HG02798 (cell line): ENCODE measurements at regions not wholly inside any gene's neighbourhood (a gene's known extent, or its start where the extent isn't known, plus 50 kb on each side); places are given as distances from the start of the nearest gene placed in this dataset.

ENCODE experiments used
- ATAC-seq: cut with Tn5 transposase; IDR thresholded peaks from one replicate; pipeline ENCODE4 v1.9.1; 2021; ENCODE audit warnings: mild to moderate bottlenecking; ENCODE audit not compliant: unreplicated experiment, poor library complexity

DNA sequence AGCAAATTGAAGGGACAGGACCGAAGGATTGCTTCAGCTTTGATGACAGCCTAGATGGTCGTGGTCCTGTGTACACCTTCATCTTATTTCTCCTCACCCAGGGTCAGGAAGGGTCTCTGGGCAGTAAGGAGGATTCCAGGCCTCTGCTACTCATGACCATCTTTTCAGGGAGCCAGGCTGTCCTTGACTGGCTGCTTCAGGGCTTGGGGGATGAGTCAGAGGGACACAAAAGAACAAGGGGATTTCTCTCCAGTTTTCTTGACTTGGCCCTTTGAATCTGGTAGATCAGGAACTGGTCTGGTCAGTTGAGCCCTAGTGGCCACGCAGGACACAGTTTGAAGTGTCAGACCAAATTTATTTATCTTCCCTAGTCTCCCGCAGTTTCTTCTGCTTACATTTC, 402.1 kb upstream of the CHD6 start:
- ATAC-seq, result no peak

- no peak for ATAC-seq
Observed at GRCh38 chr20:42018979-42019378, 400.8 kb upstream of the CHD6 start.

DNA sequence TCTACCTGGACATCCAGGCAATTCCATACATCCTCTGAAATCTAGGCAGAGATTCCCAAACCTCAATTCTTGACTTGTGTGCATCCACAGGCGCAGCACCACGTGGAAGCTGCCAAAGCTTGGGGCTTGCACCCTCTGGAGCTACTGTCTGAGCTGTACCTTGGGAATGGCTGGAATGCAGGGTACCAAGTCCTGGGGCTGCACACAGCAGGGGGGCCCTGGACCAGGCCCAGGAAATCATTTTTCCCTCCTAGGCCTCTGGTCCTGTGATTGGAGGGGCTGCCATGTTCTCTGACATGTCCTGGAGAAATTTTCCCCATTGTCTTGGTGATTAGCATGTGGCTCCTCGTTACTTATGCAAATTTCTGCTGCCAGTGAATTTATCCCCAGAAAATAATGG, 391.9 kb upstream of the CHD6 start:
- ATAC-seq, result no peak

- no peak for ATAC-seq
Observed at GRCh38 chr20:42007251-42007650, 389.1 kb upstream of the CHD6 start.

- ATAC-seq, result no peak
Observed at GRCh38 chr20:42005211-42005610, 387.0 kb upstream of the CHD6 start.

GRCh38 chr20:42003380-42003779, 385.2 kb upstream of the CHD6 start:
- no peak for ATAC-seq

DNA sequence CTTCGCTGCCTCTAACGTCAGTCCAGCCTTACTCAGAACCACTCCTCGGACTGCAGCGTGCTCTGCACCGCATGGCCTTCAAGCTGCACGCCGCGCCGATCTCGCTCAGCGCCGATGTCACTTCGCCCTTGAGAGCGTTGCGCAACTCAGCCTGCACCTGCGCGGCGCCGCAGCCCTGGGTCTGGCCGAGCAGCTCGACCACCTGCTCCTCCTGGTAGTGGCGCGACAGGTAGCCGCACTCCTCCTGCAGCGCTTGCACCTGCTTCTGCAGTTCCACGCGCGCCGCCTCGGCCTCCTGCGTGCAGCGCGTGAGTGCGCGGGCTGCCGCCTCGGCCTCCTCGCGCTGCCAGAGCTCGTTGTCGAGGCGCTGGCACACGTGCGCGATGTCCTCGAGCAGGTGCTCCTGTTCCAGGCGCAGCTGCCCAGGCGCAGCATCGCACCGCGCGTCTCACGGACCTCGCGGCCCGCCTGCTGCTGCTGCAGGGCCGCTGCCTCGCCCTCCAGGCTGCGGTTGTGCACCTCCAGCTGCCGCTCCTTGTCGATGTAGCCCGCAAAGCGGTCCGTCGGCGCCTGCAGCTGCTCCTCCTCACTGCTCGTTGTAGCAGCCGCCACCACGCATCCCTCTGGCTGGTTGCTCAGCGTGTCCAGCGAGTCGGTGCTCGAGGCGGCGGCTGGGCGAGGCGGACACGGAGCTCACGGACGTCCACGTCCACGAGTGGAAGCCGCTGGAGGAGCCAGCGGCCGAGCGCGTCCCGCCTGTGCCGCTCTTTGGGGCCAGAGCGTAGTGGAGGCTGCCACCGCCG, 380.6 kb upstream of the CHD6 start:
- no peak for ATAC-seq

GRCh38 chr20:41996951-41997350, 378.8 kb upstream of the CHD6 start:
- ATAC-seq, result no peak

GRCh38 chr20:41992481-41992880, 374.3 kb upstream of the CHD6 start:
- no peak for ATAC-seq

DNA sequence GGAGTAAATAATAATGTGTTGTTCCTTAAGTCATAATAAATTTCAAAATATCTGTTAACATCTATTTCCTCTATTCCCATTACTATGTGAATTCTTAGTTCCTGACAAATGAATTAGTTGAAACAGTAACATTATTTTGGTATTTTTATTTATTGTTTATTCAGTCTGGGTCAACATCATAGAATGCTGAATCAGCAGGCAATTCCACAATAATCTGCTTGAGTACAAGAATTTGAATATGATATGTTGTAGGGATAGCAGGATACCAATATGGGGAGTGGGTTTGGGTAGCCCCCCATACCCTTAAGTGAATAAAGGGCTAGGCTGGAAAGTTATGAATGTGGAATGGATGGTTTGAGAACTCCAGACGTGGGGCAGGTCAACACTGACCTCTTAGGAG, 373.2 kb upstream of the CHD6 start:
- no peak for ATAC-seq

- ATAC-seq, result no peak
Observed at GRCh38 chr20:41989935-41990635, 371.9 kb upstream of the CHD6 start.

DNA sequence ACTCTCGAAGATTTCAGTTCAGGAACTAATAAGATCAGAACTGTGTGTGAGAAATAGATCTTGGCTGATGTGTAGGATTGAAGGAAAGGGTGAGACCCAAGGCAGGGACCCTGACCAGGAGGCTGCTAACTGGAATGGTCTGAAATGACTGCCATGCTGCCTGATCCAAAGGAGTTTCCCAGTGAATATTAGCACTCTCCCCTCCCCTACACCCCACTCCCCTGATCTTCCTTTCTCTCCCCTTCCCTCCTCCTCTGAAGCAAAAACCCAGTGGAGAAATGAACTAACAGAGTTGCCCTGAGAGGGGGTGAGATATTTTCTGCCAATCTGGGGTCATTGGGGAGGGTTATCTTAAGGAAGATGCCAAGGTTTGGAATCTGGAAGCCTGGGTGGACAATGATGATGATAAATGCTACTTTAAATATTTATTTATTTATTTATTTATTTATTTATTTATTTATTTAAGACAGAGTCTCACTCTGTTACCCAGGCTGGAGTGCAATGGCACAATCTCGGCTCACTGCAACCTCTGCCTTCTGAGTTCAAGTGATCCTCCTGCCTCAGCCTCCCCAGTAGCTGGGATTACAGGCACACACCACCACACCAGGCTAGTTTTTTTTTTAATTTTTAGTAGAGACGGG, 371.0 kb upstream of the CHD6 start:
- no peak for ATAC-seq

DNA sequence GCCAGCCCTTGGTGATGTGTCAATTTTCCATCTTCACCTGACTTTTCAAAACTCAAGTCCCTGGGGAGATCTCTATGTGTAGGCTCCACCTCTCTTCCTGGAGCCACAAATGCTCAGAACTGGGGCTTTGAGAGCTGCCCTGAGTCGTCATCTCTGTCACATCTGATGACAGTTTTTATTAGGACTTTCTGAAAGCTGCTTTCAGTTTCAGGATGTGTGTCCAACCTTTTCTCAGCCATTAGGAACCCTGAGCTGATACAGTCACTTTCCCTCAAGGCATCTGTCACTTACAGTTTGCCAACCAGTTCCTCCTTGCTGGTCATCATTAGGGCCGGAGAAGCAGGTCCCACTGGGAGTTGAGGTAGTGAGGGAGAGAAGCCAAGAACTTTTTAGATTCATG, 365.9 kb upstream of the CHD6 start:
- ATAC-seq, result no peak

- ATAC-seq, result no peak
Observed at GRCh38 chr20:41983159-41983558, 365.0 kb upstream of the CHD6 start.

- no peak for ATAC-seq
Observed at GRCh38 chr20:41981746-41982145, 363.6 kb upstream of the CHD6 start.

DNA sequence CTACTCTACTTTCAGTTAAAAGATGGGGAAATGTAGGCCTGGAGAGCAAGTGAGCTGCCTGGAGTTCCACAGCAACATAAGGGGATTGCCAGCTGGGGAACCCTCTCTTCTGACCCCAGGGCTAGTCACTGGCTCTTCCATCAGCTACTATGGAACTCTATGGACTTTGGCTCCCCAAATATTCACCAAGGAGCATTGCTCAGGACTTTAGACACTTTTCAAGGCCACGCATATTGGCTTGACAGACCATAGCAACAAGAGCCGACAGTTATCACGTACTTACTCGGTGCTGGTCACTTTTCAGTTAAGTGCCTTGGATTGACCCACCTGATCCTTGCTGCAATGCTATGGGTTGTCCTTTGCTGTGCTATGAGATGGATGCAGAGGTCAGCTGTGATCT, 360.7 kb upstream of the CHD6 start:
- ATAC-seq, result no peak

GRCh38 chr20:41978246-41978790, 360.1 kb upstream of the CHD6 start:
- no peak for ATAC-seq

GRCh38 chr20:41969656-41970055, 351.5 kb upstream of the CHD6 start:
- no peak for ATAC-seq

DNA sequence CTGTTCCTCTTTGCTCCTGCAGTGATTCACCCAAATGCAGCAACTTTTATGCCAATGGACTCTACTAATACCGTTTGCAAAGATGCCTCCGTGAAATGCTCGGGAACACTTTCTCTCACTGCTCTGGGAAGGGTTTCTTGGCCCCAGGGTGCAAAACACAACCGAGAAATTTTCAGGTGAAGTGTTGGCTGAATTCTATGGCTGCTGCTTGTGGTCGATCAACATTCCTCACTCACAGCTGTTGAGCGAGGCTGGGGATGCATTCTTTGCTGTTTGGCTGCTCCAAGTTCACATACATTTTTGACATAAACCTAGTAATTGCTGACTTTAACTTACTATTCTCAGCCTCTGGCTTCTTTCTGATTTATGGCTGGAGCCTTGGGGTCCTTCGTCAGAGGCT, 342.0 kb upstream of the CHD6 start:
- no peak for ATAC-seq

GRCh38 chr20:41958391-41958790, 340.2 kb upstream of the CHD6 start:
- no peak for ATAC-seq
